Right lung (tissue), 2 donors: ENCODE measurements at regions not wholly inside any gene's neighbourhood (a gene's known extent, or its start where the extent isn't known, plus 50 kb on each side); places are given as distances from the start of the nearest gene placed in this dataset.

ENCODE experiments used
- DNase-seq, 2 donors: peaks; one replicate each; pipeline ENCODE4 v3.0.0-alpha.2; 2013

- peak; percentile 79 to 83 for DNase-seq
Observed at GRCh38 chr21:27700974-27701614, 734.2 kb upstream of the ADAMTS5 start.

GRCh38 chr21:27695246-27695645 is 728.4 kb upstream of the ADAMTS5 start:
- no peak for DNase-seq

GRCh38 chr21:27694667-27695066 is 727.8 kb upstream of the ADAMTS5 start:
- no peak for DNase-seq

GRCh38 chr21:27693376-27693775 is 726.5 kb upstream of the ADAMTS5 start:
- DNase-seq, result no peak

- no peak for DNase-seq
Observed at GRCh38 chr21:27691516-27691915, 724.6 kb upstream of the ADAMTS5 start.

GRCh38 chr21:27691006-27691405 is 724.1 kb upstream of the ADAMTS5 start:
- DNase-seq, result no peak

- peak; percentile 72 to 74 for DNase-seq
Observed at GRCh38 chr21:27690426-27690825, 723.5 kb upstream of the ADAMTS5 start.

- no peak for DNase-seq
Observed at GRCh38 chr21:27688773-27689172, 721.9 kb upstream of the ADAMTS5 start.

GRCh38 chr21:27683292-27683691 is 716.4 kb upstream of the ADAMTS5 start:
- DNase-seq, result no peak

- no peak for DNase-seq
Observed at GRCh38 chr21:27681841-27682240, 715.0 kb upstream of the ADAMTS5 start.

- no peak for DNase-seq
Observed at GRCh38 chr21:27681038-27681437, 714.1 kb upstream of the ADAMTS5 start.

- DNase-seq, result no peak
Observed at GRCh38 chr21:27680181-27680580, 713.3 kb upstream of the ADAMTS5 start.

- no peak for DNase-seq
Observed at GRCh38 chr21:27678511-27678910, 711.6 kb upstream of the ADAMTS5 start.

- no peak for DNase-seq
Observed at GRCh38 chr21:27677546-27677945, 710.7 kb upstream of the ADAMTS5 start.

GRCh38 chr21:27675306-27675705 is 708.4 kb upstream of the ADAMTS5 start:
- DNase-seq, result no peak

GRCh38 chr21:27674041-27674615 is 707.2 kb upstream of the ADAMTS5 start:
- DNase-seq, result no peak

- DNase-seq, result no peak
Observed at GRCh38 chr21:27673581-27673980, 706.7 kb upstream of the ADAMTS5 start.

GRCh38 chr21:27671207-27671606 is 704.3 kb upstream of the ADAMTS5 start:
- no peak for DNase-seq

- DNase-seq, result no peak
Observed at GRCh38 chr21:27653481-27653880, 686.6 kb upstream of the ADAMTS5 start.

GRCh38 chr21:27649762-27650161 is 682.9 kb upstream of the ADAMTS5 start:
- no peak for DNase-seq

- no peak for DNase-seq
Observed at GRCh38 chr21:27649323-27649722, 682.4 kb upstream of the ADAMTS5 start.

GRCh38 chr21:27648560-27648959 is 681.7 kb upstream of the ADAMTS5 start:
- DNase-seq, result no peak

GRCh38 chr21:27647921-27648320 is 681.0 kb upstream of the ADAMTS5 start:
- DNase-seq, result no peak

- DNase-seq, result no peak
Observed at GRCh38 chr21:27647401-27647800, 680.5 kb upstream of the ADAMTS5 start.
